Activated CD8-positive, alpha-beta memory T cell treated with anti-CD3 and anti-CD28 coated beads for 1 hour (primary cell): ENCODE measurements at regions not wholly inside any gene's neighbourhood (a gene's known extent, or its start where the extent isn't known, plus 50 kb on each side); places are given as distances from the start of the nearest gene placed in this dataset.

Experiments
- DNase-seq, 2 donors: peaks; one replicate each; pipeline ENCODE4 v3.0.0-alpha.2; 2020; ENCODE audit warnings: low read depth in 1 of 2; ENCODE audit errors: extremely low read depth in 1 of 2

DNA sequence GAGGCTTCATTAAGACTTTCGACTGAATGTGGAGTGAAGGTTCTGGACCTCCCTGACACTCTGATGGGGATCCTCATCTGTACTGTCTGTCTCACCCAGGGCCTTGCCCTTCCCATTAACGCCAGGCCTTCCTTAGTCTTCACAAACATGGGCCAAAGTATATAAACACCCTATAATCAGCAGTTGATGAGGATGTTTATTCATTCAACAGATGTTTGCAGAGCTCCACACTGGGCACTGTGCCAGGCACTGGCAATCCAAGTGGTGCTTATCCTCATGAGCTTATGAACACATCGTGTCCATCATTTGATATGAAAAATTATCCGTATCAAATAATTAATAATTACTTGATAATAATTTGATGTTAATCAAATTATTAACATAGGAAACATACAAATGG is 454.4 kb downstream of the FUT8 start:
- DNase-seq = no peak

GRCh38 chr14:65867333-65867732 is 454.8 kb downstream of the FUT8 start:
- no peak for DNase-seq

DNA sequence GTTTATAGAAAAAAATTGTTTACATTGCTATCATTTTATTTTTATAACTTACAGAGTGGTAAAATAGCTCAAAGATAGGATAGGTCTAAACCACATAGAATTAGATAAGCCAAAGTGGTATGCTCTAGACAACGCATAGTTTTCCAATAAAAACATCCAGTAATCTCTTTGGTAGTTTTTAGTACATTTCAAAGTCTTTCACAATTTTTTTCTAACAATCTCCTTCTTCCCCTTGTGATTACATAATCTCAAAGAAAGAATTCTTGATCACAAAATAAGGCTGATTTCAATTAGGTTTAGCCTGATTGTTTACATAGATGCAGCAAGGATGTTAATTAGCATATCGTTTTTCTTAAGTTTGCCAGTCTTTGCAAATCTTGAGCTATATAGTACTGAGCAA is 460.0 kb downstream of the FUT8 start:
- no peak for DNase-seq

DNA sequence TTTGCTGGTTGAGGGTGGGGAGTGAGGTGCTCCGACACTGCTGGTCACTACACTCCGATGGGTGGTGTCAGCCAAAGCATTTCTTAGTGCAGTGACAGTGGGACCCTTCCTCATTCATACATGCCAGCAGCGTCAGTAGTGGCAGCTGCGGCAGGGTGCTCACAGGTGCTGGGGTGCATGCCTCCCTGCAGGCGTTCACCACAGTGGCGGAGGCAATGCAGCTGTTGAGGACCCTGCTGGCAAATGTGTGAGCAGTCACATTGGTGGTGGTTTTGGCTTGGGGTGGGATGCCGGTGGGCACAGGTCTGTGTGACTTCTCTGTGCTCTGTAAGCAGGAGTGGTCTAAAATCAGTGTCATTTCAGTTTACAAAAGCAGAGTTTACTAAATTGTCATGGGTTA is 464.6 kb downstream of the FUT8 start:
- DNase-seq = no peak

DNA sequence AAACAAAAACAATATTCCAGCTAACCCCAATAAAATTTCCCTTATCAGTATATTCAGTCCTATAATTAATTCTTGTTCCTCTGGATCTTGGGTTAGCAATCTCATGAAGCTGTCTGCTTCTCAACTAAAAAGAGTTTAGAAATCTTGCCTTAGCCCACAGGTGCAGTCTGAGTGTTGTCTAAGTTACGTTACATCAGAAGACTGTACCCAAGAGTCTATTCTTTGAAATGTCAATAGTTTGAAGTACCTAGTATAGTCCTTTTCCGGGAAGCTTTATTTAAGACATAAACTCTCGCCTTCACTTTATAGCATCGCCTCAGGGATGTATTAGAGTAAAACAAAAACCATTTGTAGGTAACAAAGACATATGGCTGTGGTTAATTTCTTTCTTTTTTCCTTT is 465.1 kb downstream of the FUT8 start:
- DNase-seq = no peak

- no peak for DNase-seq
These were observed 466.1 kb downstream of the FUT8 start for GRCh38 chr14:65878586-65878985.

- no peak for DNase-seq
These were observed 466.9 kb downstream of the FUT8 start for GRCh38 chr14:65879248-65880009.

DNA sequence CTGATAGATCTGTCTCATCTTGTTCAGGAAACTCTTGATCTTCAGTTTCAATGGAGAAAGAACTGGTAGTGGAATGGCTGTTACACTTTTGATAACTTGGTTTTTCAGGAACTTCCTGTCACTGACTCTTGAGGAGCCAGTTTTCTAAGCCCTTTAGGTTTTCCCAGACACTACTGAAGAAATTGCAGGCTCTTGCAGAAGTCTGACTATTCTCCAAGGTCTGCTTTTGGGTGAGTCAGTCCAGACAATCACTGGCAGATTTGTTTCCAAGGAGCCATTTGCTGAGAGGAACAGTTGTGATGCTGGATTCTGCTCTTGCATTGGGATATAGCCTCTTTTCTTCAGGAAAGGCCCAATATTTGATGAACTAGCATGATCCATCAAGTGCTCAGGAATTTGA is 468.0 kb downstream of the FUT8 start:
- DNase-seq = no peak

GRCh38 chr14:65881642-65882041 is 469.1 kb downstream of the FUT8 start:
- no peak for DNase-seq

DNA sequence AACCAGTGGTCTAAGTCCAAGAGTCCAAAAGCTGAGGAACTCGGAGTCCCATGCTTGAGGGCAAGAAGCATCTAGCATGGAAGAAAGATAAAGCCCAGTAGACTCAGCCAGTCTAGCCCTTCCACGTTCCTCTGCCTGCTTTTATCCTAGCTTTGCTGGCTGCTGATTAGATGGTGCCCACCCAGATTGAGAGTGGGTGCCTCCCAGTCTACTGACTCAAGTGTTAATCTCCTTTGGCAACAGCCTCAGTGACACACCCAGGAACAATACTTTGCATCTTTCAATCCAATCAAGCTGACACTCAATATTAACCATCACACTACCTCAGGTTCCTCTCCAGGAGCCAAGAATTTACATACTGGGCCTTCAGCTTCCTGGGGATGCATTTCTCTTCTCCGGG is 476.1 kb downstream of the FUT8 start:
- DNase-seq = no peak

- no peak for DNase-seq
These were observed 479.8 kb downstream of the FUT8 start for GRCh38 chr14:65892315-65892714.

DNA sequence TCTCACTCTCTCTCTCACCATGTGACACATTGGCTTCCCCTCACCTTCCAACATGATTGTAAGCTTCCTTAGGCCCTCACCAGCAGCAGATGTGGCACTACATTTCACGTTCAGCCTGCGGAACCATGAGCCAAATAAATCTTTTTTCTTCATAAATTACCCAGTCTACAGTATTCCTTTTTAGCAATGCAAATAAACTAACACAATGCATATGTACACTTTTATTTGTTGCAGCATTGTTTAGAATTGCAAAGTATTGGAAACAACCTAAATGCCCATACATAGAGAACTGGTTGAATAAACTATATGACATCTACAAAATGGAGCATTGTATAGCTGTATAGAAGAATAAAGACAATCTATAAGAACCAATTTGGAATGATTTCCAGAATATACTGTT is 487.6 kb downstream of the FUT8 start:
- no peak for DNase-seq

DNA sequence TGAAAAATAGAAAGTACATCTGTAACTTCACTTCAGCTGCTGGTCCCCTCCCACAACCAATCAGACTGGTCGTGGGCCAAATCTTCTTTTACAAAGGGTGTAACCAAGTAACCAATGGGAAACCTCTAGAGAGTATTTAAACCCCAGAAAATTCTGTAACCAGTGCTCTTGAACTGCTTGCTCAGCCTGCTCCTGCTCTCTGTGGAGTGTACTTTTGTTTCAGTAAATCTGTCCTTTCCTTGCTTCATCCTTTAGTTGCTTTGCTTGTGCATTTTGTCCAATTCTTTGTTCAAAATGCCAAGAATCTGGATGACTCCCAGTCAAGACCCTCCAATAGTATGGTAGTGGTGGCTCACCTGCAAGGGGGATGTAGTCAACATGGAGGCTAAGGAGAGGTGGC is 489.1 kb downstream of the FUT8 start:
- no peak for DNase-seq

- no peak for DNase-seq
These were observed 492.5 kb downstream of the FUT8 start for GRCh38 chr14:65904988-65905387.

- no peak for DNase-seq
These were observed 493.8 kb downstream of the FUT8 start for GRCh38 chr14:65906344-65906743.

GRCh38 chr14:65906948-65907347 is 494.4 kb downstream of the FUT8 start:
- DNase-seq = no peak

DNA sequence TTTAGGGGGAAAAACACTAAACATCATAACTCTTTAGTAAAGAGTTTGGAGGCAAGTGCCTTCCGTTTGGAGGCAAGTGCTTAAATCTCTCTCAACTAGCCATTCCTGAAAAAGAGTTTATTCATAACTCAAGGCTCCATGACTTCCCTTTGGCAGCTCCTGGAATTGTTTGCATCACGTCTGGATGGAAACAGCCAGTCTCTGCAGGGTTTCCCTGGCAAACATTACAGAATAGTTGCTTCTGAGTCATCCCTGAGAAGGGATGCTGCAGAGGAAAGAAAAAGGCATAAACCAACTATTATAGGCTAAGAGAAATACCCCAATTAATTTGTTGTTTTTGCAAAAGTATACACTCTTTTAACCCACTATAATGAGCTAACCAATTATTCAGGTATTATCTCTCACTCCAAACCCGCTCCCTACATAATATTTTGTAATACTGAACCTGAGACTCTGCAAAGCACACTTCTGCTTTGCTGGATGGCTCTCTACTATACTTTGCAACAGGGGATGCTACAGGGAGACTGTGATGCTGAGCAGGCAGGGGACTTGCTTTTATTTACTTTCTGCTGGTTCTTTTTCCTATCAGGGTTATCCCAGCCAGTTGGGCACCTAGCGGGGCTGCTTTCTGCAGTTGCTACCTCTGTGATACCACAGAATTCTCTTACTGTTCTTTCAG is 497.7 kb downstream of the FUT8 start:
- DNase-seq = no peak

GRCh38 chr14:65915125-65915524 is 502.6 kb downstream of the FUT8 start:
- DNase-seq = no peak

GRCh38 chr14:65916055-65916454 is 503.5 kb downstream of the FUT8 start:
- DNase-seq = no peak

GRCh38 chr14:65920996-65921395 is 508.5 kb downstream of the FUT8 start:
- DNase-seq = no peak

DNA sequence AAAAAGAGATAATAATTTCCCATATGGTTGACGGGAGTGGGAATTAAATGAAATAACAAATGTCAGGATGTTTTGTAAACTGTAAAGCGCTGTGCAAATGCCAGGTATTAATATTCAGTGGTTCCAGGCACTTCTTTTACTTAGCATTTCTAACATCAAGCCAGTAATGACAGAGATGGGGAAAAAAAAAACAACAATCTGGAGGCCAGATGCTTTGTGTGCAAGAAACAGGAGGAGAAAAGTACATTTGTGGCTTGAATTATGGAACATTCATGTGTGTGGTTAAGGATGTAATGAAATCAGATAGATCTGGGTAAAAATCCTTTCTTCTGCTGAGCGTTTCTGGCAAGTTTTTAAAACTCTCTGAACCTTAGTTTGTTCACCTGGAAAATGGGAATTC is 509.6 kb downstream of the FUT8 start:
- DNase-seq = no peak

DNA sequence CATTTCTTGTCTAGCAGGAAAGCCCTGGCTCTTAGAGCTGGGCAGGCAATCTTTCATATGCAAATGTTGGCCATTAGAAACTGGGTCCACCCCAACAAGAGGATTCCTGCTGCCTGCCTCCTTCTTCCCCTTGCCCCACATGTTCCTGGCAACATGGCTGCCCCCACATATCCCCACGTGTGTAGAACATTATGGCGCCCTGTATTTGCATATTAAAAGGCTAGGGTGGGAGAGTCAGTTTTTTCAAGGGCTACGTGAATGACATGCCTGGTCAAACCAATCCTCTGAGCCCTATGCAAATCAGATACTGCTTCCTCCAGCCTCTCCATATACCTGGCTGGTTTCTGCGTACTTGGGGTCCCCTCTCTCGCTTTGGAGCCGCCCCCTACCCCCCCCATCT is 514.0 kb downstream of the FUT8 start:
- DNase-seq = no peak
